ENCODE measurements at regions not wholly inside any gene's neighbourhood (a gene's known extent, or its start where the extent isn't known, plus 50 kb on each side); places are given as distances from the start of the nearest gene placed in this dataset.

GRCh38 chr9:108117795-108118194, 628.2 kb upstream of the KLF4 start:
- H3K9me2 ChIP-seq (replicated peaks; ENCODE audit: insufficient read depth), result no peaks in the 10 kb centered on the region
- H3K27ac ChIP-seq, result no peak overlapping the region
- H3K36me3 ChIP-seq (replicated peaks; ENCODE audit: insufficient read depth, low read depth), result no peaks in the 10 kb centered on the region
- no peaks in the 10 kb centered on the region for H3K9me3 ChIP-seq (ENCODE audit: low read depth)
- no peak for DNase-seq (ENCODE audit: low spot score)
- H3K27me3 ChIP-seq, result no peaks in the 10 kb centered on the region
- no peaks in the 10 kb centered on the region for H3K79me2 ChIP-seq
- H3K4me1 ChIP-seq (ENCODE audit: insufficient read depth), result no peaks in the 10 kb centered on the region
- WGBS (ENCODE audit: low lambda C conversion rate, missing lambda C conversion rate), result 53% methylated on average over 3 of the region's 3 CpGs
- no peaks in the 10 kb centered on the region for H4K20me1 ChIP-seq (ENCODE audit: insufficient read depth, poor library complexity, severe bottlenecking)
- H3K4me3 ChIP-seq, result no peak overlapping the region
- H2AFZ ChIP-seq, result no peak overlapping the region
- H3K4me2 ChIP-seq, result no peak overlapping the region
- no peak for TF ChIP-seq EZH2 (IDR thresholded peaks at IDR 0.05; ENCODE audit: borderline replicate concordance)
- TF ChIP-seq EZH2phosphoT487 (IDR thresholded peaks at IDR 0.05; ENCODE audit: low read depth, severe bottlenecking, unreplicated experiment), result no peak
- TF ChIP-seq CTCF (IDR thresholded peaks at IDR 0.05; ENCODE audit: poor library complexity), result no peak

GRCh38 chr9:108117306-108117705, 627.7 kb upstream of the KLF4 start:
- WGBS (ENCODE audit: low lambda C conversion rate, missing lambda C conversion rate), result 67% methylated on average over 2 of the region's 2 CpGs
- Histone ChIP-seq H3K4me3 (no peak overlapping the region), H3K4me2 (no peak overlapping the region), H3K9me3 (ENCODE audit: low read depth) (no peaks in the 10 kb centered on the region), H3K27me3 (no peaks in the 10 kb centered on the region), H3K9me2 (replicated peaks; ENCODE audit: insufficient read depth) (no peaks in the 10 kb centered on the region), H4K20me1 (ENCODE audit: insufficient read depth, poor library complexity, severe bottlenecking) (no peaks in the 10 kb centered on the region), H3K36me3 (replicated peaks; ENCODE audit: insufficient read depth, low read depth) (no peaks in the 10 kb centered on the region), H3K79me2 (no peaks in the 10 kb centered on the region), H3K4me1 (ENCODE audit: insufficient read depth) (no peaks in the 10 kb centered on the region), H3K27ac (no peak overlapping the region), H2AFZ (no peak overlapping the region)
- no peak for TF ChIP-seq EZH2 (IDR thresholded peaks at IDR 0.05; ENCODE audit: borderline replicate concordance)
- TF ChIP-seq EZH2phosphoT487 (IDR thresholded peaks at IDR 0.05; ENCODE audit: low read depth, severe bottlenecking, unreplicated experiment), result no peak
- no peak for TF ChIP-seq CTCF (IDR thresholded peaks at IDR 0.05; ENCODE audit: poor library complexity)
- no peak for DNase-seq (ENCODE audit: low spot score)

- DNase-seq (ENCODE audit: low spot score), result no peak
- Histone ChIP-seq H3K9me2 (replicated peaks; ENCODE audit: insufficient read depth) (no peaks in the 10 kb centered on the region), H4K20me1 (ENCODE audit: insufficient read depth, poor library complexity, severe bottlenecking) (no peaks in the 10 kb centered on the region), H3K79me2 (no peaks in the 10 kb centered on the region), H3K4me3 (no peak overlapping the region), H3K27ac (no peak overlapping the region), H3K27me3 (no peaks in the 10 kb centered on the region), H3K4me2 (no peak overlapping the region), H3K36me3 (replicated peaks; ENCODE audit: insufficient read depth, low read depth) (no peaks in the 10 kb centered on the region), H2AFZ (no peak overlapping the region), H3K4me1 (ENCODE audit: insufficient read depth) (peaks cover 13% of the 10 kb centered on the region), H3K9me3 (ENCODE audit: low read depth) (no peaks in the 10 kb centered on the region)
- WGBS (ENCODE audit: low lambda C conversion rate, missing lambda C conversion rate), result 78% methylated on average over 2 of the region's 2 CpGs
- TF ChIP-seq EZH2phosphoT487 (IDR thresholded peaks at IDR 0.05; ENCODE audit: low read depth, severe bottlenecking, unreplicated experiment) (no peak), CTCF (IDR thresholded peaks at IDR 0.05; ENCODE audit: poor library complexity) (no peak), EZH2 (IDR thresholded peaks at IDR 0.05; ENCODE audit: borderline replicate concordance) (no peak)
These were observed 624.0 kb upstream of the KLF4 start for GRCh38 chr9:108113596-108113995.
